ENCODE measurements at regions not wholly inside any gene's neighbourhood (a gene's known extent, or its start where the extent isn't known, plus 50 kb on each side); places are given as distances from the start of the nearest gene placed in this dataset.

DNA sequence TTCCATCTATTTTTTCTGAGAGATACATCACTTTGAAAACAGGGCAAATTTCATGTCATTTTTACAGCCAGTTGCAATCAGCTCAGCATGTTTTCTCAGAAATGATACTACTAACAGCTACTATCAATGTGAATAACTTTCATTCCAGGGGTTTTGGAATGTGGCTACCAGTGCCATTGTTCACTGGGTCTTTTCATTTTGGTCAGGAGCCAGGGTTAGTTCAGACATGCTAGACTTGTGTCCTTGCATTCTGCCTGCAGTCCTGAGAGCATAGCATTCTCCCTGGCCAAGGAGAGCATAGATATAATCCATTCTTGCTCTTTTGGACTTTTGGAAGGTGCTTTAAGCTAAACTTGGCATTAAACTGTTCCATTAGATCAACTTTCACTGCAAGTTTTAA lies 160.9 kb upstream of the NEBL start:
- POLR2A ChIA-PET, result no interaction called here
- TF ChIP-seq, protein P1, sequence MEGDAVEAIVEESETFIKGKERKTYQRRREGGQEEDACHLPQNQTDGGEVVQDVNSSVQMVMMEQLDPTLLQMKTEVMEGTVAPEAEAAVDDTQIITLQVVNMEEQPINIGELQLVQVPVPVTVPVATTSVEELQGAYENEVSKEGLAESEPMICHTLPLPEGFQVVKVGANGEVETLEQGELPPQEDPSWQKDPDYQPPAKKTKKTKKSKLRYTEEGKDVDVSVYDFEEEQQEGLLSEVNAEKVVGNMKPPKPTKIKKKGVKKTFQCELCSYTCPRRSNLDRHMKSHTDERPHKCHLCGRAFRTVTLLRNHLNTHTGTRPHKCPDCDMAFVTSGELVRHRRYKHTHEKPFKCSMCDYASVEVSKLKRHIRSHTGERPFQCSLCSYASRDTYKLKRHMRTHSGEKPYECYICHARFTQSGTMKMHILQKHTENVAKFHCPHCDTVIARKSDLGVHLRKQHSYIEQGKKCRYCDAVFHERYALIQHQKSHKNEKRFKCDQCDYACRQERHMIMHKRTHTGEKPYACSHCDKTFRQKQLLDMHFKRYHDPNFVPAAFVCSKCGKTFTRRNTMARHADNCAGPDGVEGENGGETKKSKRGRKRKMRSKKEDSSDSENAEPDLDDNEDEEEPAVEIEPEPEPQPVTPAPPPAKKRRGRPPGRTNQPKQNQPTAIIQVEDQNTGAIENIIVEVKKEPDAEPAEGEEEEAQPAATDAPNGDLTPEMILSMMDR (IDR thresholded peaks at IDR 0.05), result no peak
- peaks cover 11% of the 10 kb centered on the region for H3K4me1 Mint-ChIP-seq (ENCODE audit: low read depth)
- no peak overlapping the region for H3K4me3 Mint-ChIP-seq
- no peak for ATAC-seq
- intact Hi-C loops (cut with micrococcal nuclease), result no loop called here
- H3K27me3 Mint-ChIP-seq, result no peaks in the 10 kb centered on the region
- DNase-seq, result no peak
- no peak overlapping the region for H3K27ac Mint-ChIP-seq
- peaks cover 2% of the 10 kb centered on the region for H3K36me3 Mint-ChIP-seq (ENCODE audit: low read depth)
- peaks cover 14% of the 10 kb centered on the region for H3K9me3 Mint-ChIP-seq
- CTCF ChIA-PET, result no interaction called here

DNA sequence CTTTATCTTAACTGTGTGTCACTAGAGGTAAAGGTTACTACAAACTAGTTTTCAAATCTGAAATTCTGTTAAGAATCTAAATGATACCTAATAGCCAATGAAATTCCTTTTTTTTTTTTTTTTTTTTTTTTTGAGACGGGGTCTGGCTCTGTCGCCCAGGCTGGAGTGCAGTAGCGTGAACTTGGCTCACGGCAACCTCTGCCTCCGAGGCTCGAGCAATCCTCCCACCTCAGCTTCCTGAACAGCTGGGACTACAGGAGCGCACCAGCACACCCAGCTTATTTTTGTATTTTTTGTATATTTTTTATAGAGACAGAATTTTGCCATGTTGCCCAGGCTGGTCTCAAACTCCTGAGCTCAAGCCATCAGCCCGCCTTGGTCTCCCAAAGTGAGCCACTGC lies 160.3 kb upstream of the NEBL start:
- DNase-seq, result no peak
- intact Hi-C loops (cut with micrococcal nuclease), result no loop called here
- no peaks in the 10 kb centered on the region for H3K27me3 Mint-ChIP-seq

DNA sequence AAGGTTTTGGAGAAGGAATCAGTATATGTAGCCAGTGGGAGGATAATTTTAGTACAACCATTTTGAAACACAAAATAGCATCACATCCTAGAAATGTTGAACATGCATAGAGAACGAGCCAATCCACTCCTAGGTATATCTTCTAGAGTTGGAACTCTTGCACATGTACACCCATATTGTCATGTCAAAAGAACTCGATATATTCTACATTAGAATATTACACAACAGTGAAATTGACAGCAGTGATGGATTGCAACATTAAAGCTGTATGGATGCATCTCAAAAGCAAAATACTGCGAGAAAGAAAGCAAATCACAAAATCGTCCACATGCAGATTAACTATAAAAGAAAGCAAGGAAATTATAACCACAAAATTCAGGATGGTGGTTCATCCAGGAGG lies 159.3 kb upstream of the NEBL start:
- H3K4me1 Mint-ChIP-seq (ENCODE audit: low read depth), result peaks cover 11% of the 10 kb centered on the region
- TF ChIP-seq, protein P1 (IDR thresholded peaks at IDR 0.05), result no peak
- POLR2A ChIA-PET, result no interaction called here
- intact Hi-C loops (cut with micrococcal nuclease), result no loop called here
- no peak for DNase-seq
- CTCF ChIA-PET, result no interaction called here
- no peak overlapping the region for H3K27ac Mint-ChIP-seq
- H3K9me3 Mint-ChIP-seq, result peaks cover 16% of the 10 kb centered on the region
- H3K4me3 Mint-ChIP-seq, result no peak overlapping the region
- H3K36me3 Mint-ChIP-seq (ENCODE audit: low read depth), result peaks cover 2% of the 10 kb centered on the region
- H3K27me3 Mint-ChIP-seq, result no peaks in the 10 kb centered on the region
- no peak for ATAC-seq

More for the DNA sequence above, 160.3 kb upstream of the NEBL start:
- peaks cover 11% of the 10 kb centered on the region for H3K4me1 Mint-ChIP-seq (ENCODE audit: low read depth)
- CTCF ChIA-PET, result no interaction called here
- POLR2A ChIA-PET, result no interaction called here
- peaks cover 2% of the 10 kb centered on the region for H3K36me3 Mint-ChIP-seq (ENCODE audit: low read depth)
- TF ChIP-seq, protein P1 (IDR thresholded peaks at IDR 0.05), result no peak
- H3K9me3 Mint-ChIP-seq, result peaks cover 14% of the 10 kb centered on the region
- no peak for ATAC-seq
- no peak overlapping the region for H3K4me3 Mint-ChIP-seq
- no peak overlapping the region for H3K27ac Mint-ChIP-seq

DNA sequence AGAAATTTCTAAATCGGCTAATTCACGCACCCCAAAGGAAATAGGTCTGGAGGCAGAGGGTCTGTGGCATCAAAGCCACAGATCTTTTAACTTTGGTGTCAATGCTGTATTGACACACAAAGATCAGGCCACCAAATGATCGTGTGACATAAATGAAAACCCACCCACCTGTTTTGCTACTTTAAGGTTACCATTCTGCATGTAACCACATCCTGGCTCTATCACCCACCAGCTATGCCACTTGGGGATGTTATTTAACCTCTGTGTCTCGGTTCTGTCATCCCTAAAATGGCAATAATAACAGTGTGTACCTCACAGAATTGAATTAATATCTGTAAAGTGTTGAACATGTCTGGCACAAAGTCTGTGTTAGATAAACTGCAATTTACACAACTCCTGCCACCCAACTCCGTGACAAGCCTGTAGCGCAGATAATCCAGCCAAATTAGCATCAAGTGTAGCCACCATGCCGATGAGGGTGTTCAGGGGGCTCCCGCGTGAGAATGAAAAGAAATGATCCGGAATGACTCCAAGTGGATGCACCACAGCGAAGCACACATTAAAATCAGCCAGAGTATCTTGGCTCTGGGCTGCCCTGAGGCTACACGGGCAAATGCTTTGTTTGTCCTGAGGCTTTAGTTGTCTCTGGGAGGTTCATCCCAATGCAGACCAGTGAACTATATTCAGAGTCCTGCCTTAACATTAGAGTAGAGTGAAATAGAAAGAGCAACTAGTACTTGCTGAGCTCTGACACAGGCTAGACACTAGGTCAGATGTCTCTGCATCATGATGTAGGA lies 158.4 kb upstream of the NEBL start:
- ATAC-seq (peak; percentile 81), DNase-seq (peak; percentile 53)
- Mint-ChIP-seq H3K4me1 (ENCODE audit: low read depth) (peaks cover 14% of the 10 kb centered on the region), H3K27ac (no peak overlapping the region), H3K27me3 (no peaks in the 10 kb centered on the region), H3K4me3 (no peak overlapping the region), H3K36me3 (ENCODE audit: low read depth) (peaks cover 2% of the 10 kb centered on the region), H3K9me3 (peaks cover 14% of the 10 kb centered on the region)
- intact Hi-C loops (cut with micrococcal nuclease), result no loop called here
- TF ChIP-seq, protein P1 (IDR thresholded peaks at IDR 0.05), result no peak
- POLR2A ChIA-PET, result no interaction called here
- CTCF ChIA-PET, result no interaction called here

DNA sequence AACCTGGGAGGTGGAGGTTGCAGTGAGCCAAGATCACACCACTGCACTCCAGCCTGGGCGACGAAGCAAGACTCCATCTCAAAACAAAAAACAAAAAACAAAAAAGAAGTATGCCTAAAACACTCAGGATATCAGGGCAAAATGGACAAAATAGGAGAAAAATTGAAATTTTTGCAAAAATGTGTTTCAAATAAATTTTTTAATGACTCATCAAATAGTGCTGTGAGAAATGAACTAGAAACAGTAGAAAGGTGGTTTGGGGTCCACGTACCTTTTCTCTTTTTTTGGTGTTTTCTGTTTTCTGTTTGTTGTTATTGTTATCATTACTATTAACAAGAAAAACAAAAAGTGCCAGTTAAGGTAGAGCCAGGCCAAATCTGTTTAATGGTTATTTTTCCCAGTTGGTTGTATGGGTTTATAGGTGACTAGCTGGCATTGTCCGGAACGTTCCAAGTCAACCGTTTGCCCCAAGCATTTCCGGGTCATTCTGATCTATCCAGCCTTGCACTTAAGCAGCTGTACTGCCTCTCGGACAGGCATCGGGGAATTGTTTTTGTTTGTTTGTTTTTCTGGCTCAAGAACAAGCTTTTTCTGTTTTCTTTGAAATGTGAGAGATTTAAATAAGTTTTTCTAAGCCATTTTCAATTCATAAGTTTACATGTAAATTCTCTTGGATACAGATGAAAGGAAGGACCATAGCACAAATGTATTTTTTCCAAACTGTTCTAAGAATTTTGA lies 157.0 kb upstream of the NEBL start:
- Mint-ChIP-seq H3K4me1 (ENCODE audit: low read depth) (peaks cover 20% of the 10 kb centered on the region), H3K27ac (no peak overlapping the region), H3K9me3 (peaks cover 11% of the 10 kb centered on the region), H3K36me3 (ENCODE audit: low read depth) (peaks cover 2% of the 10 kb centered on the region), H3K4me3 (no peak overlapping the region), H3K27me3 (no peaks in the 10 kb centered on the region)
- TF ChIP-seq, protein P1 (IDR thresholded peaks at IDR 0.05), result no peak
- intact Hi-C loops (cut with micrococcal nuclease), result no loop called here
- CTCF ChIA-PET, result interaction anchor here (2.3 kb wide), 1 partner anchor 14 kb away, joined by 5 read pairs; no protein-coding TSS in a partner anchor
- ATAC-seq (no peak), DNase-seq (no peak)
- POLR2A ChIA-PET, result no interaction called here
